Activated naive CD8-positive, alpha-beta T cell treated with anti-CD3 and anti-CD28 coated beads, Interleukin-2, amount 50 U/mL, for 24 hours (primary cell): ENCODE measurements at regions not wholly inside any gene's neighbourhood (a gene's known extent, or its start where the extent isn't known, plus 50 kb on each side); places are given as distances from the start of the nearest gene placed in this dataset.
A peak's percentile ranks its signal among the peaks of the same experiment; 100 is the strongest.

Experiments
- ATAC-seq: fragments of 150-1000 bp; cut with Tn5 transposase; one replicate; pipeline ENCODE4 v1.10.0; 2021
- DNase-seq: peaks from one replicate; pipeline ENCODE4 v3.0.0; 2021
- H3K27ac Mint-ChIP-seq: one replicate; pipeline ENCODE4 v1.8.0; 2021; ENCODE audit warnings: mild to moderate bottlenecking, mixed read lengths
- H3K27me3 Mint-ChIP-seq: one replicate; pipeline ENCODE4 v1.8.0; 2021; ENCODE audit warnings: mixed read lengths
- H3K36me3 Mint-ChIP-seq: one replicate; pipeline ENCODE4 v1.8.0; 2021; ENCODE audit warnings: low read depth, mixed read lengths
- H3K4me1 Mint-ChIP-seq: one replicate; pipeline ENCODE4 v1.8.0; 2021; ENCODE audit warnings: mixed read lengths
- H3K4me3 Mint-ChIP-seq: one replicate; pipeline ENCODE4 v1.8.0; 2021; ENCODE audit warnings: mild to moderate bottlenecking, moderate library complexity, mixed read lengths
- H3K9me3 Mint-ChIP-seq: one replicate; pipeline ENCODE4 v1.8.0; 2021; ENCODE audit warnings: mixed read lengths

GRCh38 chr4:26806331-26806730, 54.3 kb upstream of the STIM2 start:
- Mint-ChIP-seq H3K9me3 (peaks cover 5% of the 10 kb centered on the region), H3K27me3 (peaks cover 5% of the 10 kb centered on the region), H3K4me1 (peaks cover 19% of the 10 kb centered on the region), H3K27ac (no peak overlapping the region), H3K36me3 (peaks cover under 1% of the 10 kb centered on the region), H3K4me3 (no peak overlapping the region)
- DNase-seq (no peak), ATAC-seq (peak; percentile 74)

- DNase-seq (no peak), ATAC-seq (no peak)
- peaks cover 7% of the 10 kb centered on the region for H3K9me3 Mint-ChIP-seq
- no peak overlapping the region for H3K4me3 Mint-ChIP-seq
- no peak overlapping the region for H3K27ac Mint-ChIP-seq
- H3K27me3 Mint-ChIP-seq, result peaks cover 5% of the 10 kb centered on the region
- peaks cover 29% of the 10 kb centered on the region for H3K4me1 Mint-ChIP-seq
- peaks cover 1% of the 10 kb centered on the region for H3K36me3 Mint-ChIP-seq
Observed at GRCh38 chr4:26807330-26807729, 53.3 kb upstream of the STIM2 start.

GRCh38 chr4:26809811-26810210, 50.8 kb upstream of the STIM2 start:
- ATAC-seq (no peak), DNase-seq (no peak)
- Mint-ChIP-seq H3K27ac (no peak overlapping the region), H3K4me1 (peaks cover 30% of the 10 kb centered on the region), H3K4me3 (no peak overlapping the region), H3K9me3 (peaks cover 7% of the 10 kb centered on the region), H3K27me3 (peaks cover 5% of the 10 kb centered on the region), H3K36me3 (peaks cover 1% of the 10 kb centered on the region)
